GM10266 (cell line): ENCODE measurements at regions not wholly inside any gene's neighbourhood (a gene's known extent, or its start where the extent isn't known, plus 50 kb on each side); places are given as distances from the start of the nearest gene placed in this dataset.

ENCODE experiments used
- DNase-seq: peaks from one replicate; pipeline ENCODE4 v3.0.0; 2012; ENCODE audit errors: extremely low spot score
- CTCF ChIP-seq: IDR thresholded peaks from 2 replicates; pipeline ENCODE4 v1.5.1; 2012; ENCODE audit warnings: mild to moderate bottlenecking, low read depth; ENCODE audit not compliant: control insufficient read depth, insufficient read depth; ENCODE audit errors: missing control alignments

- DNase-seq: no peak
- no peak for TF ChIP-seq CTCF
Observed at GRCh38 chr2:19819097-19820065, 82.4 kb downstream of the TTC32 start.

GRCh38 chr2:19818543-19818942 is 83.2 kb downstream of the TTC32 start:
- DNase-seq: no peak
- no peak for TF ChIP-seq CTCF

- DNase-seq: no peak
- no peak for TF ChIP-seq CTCF
Observed at GRCh38 chr2:19818039-19818438, 83.7 kb downstream of the TTC32 start.

- DNase-seq: no peak
- no peak for TF ChIP-seq CTCF
Observed at GRCh38 chr2:19815746-19816145, 86.0 kb downstream of the TTC32 start.

GRCh38 chr2:19812166-19812565 is 89.6 kb downstream of the TTC32 start:
- no peak for DNase-seq

GRCh38 chr2:19811186-19811585 is 90.6 kb downstream of the TTC32 start:
- TF ChIP-seq CTCF: no peak
- DNase-seq: no peak

More at GRCh38 chr2:19812166-19812565, 89.6 kb downstream of the TTC32 start:
- TF ChIP-seq CTCF: no peak

GRCh38 chr2:19810637-19811036 is 91.1 kb downstream of the TTC32 start:
- DNase-seq: no peak

More at GRCh38 chr2:19810637-19811036, 91.1 kb downstream of the TTC32 start:
- TF ChIP-seq CTCF: no peak
